Dermis blood vessel endothelial cell (primary cell): ENCODE measurements at regions not wholly inside any gene's neighbourhood (a gene's known extent, or its start where the extent isn't known, plus 50 kb on each side); places are given as distances from the start of the nearest gene placed in this dataset.
A peak's percentile ranks its signal among the peaks of the same experiment; 100 is the strongest.
"Not testable (repeated sequence)": the region's sequence is repeated elsewhere in the genome, so short reads cannot be mapped to it uniquely, and the experiment has no call there.

Experiments
- DNase-seq: peaks from one replicate; pipeline ENCODE4 v3.0.0; 2010

DNA sequence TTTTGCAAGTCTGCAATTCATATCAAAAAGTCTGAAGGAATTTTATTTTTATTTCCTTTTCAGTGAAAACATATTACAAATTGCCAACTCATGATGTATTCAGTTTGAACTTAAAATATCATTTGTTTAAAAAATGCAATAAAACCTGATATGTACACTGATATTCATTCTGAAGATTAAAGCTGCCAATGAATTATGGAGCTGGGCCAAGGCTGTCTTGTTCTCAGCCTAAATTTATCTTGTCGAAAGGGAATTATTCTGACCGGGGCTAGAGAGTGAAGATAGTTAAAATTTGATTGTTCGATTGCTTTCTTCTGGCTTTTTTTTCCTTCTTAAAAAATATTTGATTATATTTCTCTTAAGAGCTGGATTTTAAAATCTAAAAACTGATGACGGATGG lies 54.0 kb upstream of the RBFOX1 start:
- DNase-seq = no peak

- no peak for DNase-seq
Measured at GRCh38 chr16:7272567-7273158, 60.0 kb upstream of the RBFOX1 start.

DNA sequence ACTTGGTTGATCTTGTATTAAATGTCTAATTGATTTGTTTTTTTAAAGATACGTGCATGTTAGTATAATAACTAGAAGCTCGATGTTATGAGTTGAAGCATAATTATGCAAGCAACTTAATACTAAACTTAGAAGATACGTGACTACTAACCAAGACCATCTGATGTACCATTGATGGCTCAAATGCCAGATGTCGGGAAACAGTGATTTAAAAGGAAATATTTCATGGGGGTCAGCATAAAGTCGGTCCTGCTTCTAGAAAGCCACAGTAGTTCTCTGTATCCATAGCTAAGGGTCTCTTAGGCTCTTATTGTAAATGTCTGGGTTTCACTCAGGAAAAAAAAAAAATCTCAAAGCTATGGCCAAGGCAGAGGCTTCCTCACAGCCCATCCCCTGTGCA lies 61.2 kb upstream of the RBFOX1 start:
- no peak for DNase-seq

GRCh38 chr16:7270823-7271222 lies 61.8 kb upstream of the RBFOX1 start:
- no peak for DNase-seq

- no peak for DNase-seq
Measured at GRCh38 chr16:7270006-7270405, 62.6 kb upstream of the RBFOX1 start.

DNA sequence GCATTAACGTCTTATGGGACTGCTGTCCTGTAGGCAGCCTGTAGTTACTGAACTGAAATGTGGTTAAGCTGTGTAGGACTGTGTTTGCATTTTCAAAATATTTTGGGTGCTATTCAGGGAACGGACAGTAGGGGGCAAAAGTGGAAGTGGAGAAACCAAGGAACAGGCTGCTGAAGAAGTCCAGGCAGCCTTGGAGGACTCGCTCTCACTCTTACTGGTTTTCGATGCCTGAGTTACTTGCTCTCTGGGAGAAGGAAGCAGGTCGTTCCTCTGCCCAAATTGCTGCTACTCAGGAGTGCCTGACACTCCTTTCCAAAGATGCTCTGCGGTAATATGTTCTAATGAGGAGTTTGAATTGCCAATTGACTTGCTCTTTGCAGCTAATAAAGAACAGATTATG lies 64.5 kb upstream of the RBFOX1 start:
- DNase-seq = peak; percentile 2

- DNase-seq = no peak
Measured at GRCh38 chr16:7257016-7257415, 75.6 kb upstream of the RBFOX1 start.

DNA sequence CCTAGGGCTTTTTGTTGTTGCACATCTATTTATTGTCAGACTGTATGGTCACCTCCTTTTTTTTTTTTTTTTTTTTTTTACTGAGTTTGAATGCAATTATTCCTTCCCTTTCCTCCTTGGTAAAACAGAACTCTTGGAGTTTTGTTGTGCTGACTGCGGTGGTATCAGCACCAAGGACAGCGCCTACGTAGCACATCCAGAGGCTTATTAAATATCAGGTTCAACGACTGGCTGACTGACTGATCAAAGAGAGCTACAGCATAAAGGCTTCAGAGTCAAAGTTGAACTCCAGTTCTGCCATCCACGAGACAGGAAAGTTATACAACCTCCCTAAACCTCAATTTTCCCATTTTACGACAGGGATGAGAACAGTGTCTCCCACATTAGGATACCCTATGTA lies 86.1 kb upstream of the RBFOX1 start:
- no peak for DNase-seq

- no peak for DNase-seq
Measured at GRCh38 chr16:7239547-7239946, 93.1 kb upstream of the RBFOX1 start.

- DNase-seq = no peak
Measured at GRCh38 chr16:7236824-7237410, 95.7 kb upstream of the RBFOX1 start.

- DNase-seq = no peak
Measured at GRCh38 chr16:7233975-7234374, 98.7 kb upstream of the RBFOX1 start.

- DNase-seq = no peak
Measured at GRCh38 chr16:7231762-7232161, 100.9 kb upstream of the RBFOX1 start.

- DNase-seq = not testable (repeated sequence)
Measured at GRCh38 chr16:7229433-7230218, 103.0 kb upstream of the RBFOX1 start.

DNA sequence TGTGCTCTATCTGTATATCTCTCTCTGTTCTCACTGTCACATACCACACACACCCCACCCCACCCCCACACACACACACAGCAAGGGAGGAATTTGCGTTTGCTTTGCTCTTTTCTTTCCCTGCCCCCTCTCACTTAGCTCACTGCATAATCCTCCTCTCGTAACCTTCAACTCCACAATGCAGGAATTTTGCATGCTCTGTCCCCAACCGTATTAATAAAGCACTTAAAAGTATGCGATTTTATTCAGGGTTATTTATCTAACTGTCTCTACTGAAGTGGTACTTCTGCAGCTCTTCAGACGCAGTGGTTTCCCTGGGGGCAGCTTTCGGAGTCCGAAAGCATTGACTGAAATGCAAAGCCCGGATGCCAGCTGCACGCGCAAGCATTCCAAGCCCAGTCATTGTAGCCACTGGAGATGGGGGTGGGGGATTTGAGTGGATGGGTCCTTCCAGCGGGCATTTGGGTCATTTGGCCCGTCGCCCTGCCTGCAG lies 105.4 kb upstream of the RBFOX1 start:
- DNase-seq = no peak

DNA sequence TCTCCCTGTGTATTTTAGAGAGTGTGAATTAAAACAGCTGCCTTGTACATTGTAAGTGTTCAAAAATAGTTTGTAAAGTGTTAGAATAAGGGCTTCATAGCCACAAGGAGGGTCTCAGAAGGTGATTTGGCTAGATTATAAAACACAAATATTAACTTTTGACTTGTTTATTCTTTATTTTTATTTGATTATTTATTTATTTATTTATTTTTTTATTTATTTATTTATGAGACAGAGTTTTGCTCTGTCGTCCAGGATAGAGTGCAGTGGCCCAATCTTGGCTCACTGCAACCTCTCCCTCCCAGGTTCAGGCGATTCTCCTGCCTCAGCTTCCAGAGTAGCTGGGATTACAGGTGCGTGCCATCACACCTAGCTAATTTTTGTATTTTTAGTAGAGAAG lies 111.5 kb upstream of the RBFOX1 start:
- no peak for DNase-seq

DNA sequence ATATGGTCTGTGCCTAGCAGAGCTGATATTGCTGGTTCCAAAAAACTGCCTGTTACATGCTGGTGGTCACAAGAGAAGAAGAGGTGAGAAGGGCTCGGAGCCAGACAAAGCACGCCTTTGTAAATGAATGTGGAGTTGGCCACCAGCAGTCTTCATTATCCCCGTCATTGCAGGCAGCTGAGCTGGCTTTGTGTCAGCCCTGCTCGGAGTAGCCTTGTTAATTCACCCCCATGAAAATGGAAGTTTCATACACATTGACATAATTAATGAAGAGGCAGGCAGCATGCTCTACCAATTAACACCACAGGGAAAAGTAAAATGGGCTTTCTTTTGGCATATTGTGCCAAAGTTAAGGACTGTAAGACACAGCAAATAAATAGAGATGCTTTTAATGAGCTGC lies 113.7 kb upstream of the RBFOX1 start:
- no peak for DNase-seq

DNA sequence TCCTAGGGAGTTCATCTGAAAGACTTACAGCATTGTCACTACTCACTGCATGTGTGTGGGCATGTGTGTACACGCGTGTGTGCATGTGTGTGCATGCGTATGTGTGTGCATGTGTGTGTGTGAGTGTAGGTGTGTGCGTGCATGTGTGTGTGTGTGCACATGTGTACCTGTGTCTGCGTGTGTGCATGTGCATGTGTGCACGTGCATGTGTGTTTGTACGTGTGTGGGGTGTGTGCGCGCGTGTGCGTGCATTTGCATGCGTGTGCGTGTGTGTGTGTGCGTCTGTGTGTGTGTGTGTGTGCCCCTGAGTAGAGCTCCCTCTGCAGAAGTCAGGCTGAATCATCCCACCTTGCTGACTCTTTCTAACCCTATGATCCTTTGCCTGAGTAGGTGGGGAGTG lies 114.8 kb upstream of the RBFOX1 start:
- no peak for DNase-seq

- DNase-seq = no peak
Measured at GRCh38 chr16:7216719-7217118, 115.9 kb upstream of the RBFOX1 start.

- DNase-seq = no peak
Measured at GRCh38 chr16:7211781-7212180, 120.9 kb upstream of the RBFOX1 start.

GRCh38 chr16:7209598-7209997 lies 123.0 kb upstream of the RBFOX1 start:
- DNase-seq = no peak

DNA sequence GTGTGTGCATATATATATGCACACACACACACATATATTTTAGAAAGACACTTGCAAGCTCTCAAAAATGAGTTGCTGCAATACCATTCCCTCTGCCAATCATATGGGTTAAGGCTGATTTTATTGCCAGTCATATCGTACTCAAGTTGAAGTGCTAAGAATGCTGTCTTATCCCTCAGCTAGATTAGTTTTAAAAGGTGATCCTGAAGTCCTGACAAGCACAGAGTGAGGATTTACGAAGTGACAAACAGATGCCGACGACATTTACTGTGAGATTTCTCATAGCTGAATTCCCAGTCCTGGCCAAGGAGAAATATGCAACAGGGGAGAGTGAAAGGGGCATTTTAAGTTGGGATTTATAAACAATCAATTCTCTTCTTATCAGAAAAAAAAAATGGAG lies 126.2 kb upstream of the RBFOX1 start:
- DNase-seq = no peak

DNA sequence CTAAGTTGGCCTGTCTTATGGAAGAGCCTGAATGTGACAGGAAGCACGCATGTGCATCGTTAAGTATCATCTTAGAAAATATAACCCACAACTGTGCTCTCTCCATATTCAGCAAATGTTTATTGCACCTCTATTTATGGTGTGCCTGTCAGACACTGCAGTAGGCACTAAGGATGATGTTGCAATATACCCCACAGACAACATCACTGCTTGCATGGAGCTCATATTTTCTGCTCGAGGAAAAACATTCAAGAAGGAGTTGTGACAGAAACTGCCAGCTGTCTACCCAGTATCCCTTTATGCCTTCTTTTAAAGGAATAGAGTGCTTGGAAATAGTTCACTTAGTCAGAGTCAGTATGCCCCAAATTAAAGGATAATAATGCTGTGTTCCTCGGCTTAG lies 132.3 kb upstream of the RBFOX1 start:
- DNase-seq = no peak

GRCh38 chr16:7185689-7186088 lies 147.0 kb upstream of the RBFOX1 start:
- no peak for DNase-seq

GRCh38 chr16:7185165-7185564 lies 147.5 kb upstream of the RBFOX1 start:
- DNase-seq = no peak
